HepG2 (cell line): ENCODE measurements at regions not wholly inside any gene's neighbourhood (a gene's known extent, or its start where the extent isn't known, plus 50 kb on each side); places are given as distances from the start of the nearest gene placed in this dataset.

Source experiments
- AGO2 ChIP-seq: fragments of 200-400 bp; formaldehyde crosslinking; optimal IDR thresholded peaks from 2 replicates; pipeline ENCODE3; 2017; ENCODE audit warnings: mild to moderate bottlenecking, low read depth, low read length, moderate library complexity
- EP300 ChIP-seq, 3 experiments: sonication (generic) in 1 of 3; formaldehyde crosslinking in 1 of 3; IDR thresholded peaks; 2 replicates each; pipeline versions ENCODE4 v1.5.1 to v1.6.1; 2011 to 2020; ENCODE audit warnings: low read depth in 2 of 3, low read length in 2 of 3, borderline replicate concordance in 1 of 3, improper control_type of control experiment in 1 of 3, mild to moderate bottlenecking in 1 of 3, missing genetic modification reagents in 1 of 3, moderate library complexity in 1 of 3
- FOXA1 ChIP-seq, 2 experiments: fragments of 450-650 bp in 1 of 2; sonication (generic) in 1 of 2; formaldehyde crosslinking in 1 of 2; IDR thresholded peaks; 2 replicates each; pipeline versions ENCODE4 v1.4.0 to v1.6.1; 2016 to 2020; ENCODE audit warnings: missing genetic modification reagents in 1 of 2
- KAT7 ChIP-seq: IDR thresholded peaks from 2 replicates; pipeline ENCODE4 v1.6.1; 2018; ENCODE audit warnings: borderline replicate concordance, missing compliant biosample characterization
- RBFOX2 ChIP-seq: fragments of 200-400 bp; formaldehyde crosslinking; IDR thresholded peaks from 2 replicates; pipeline ENCODE4 v1.6.1; 2017; ENCODE audit warnings: low read depth, mild to moderate bottlenecking, low read length
- RFX1 ChIP-seq: fragments of 450-650 bp; IDR thresholded peaks from 2 replicates; pipeline ENCODE4 v1.6.1; 2017
- THAP11 ChIP-seq: IDR thresholded peaks from 2 replicates; pipeline ENCODE4 v1.6.1; 2016; ENCODE audit warnings: missing biosample characterization, missing genetic modification reagents
- YEATS2 ChIP-seq: sonication (generic); formaldehyde crosslinking; IDR thresholded peaks from 2 replicates; pipeline ENCODE4 v1.4.0; 2020; ENCODE audit warnings: missing genetic modification reagents, borderline replicate concordance
- TF ChIP-seq, protein P1 (sequence below): sonication (generic); formaldehyde crosslinking; IDR thresholded peaks from 2 replicates; pipeline ENCODE4 v1.4.0; 2020; ENCODE audit warnings: low read depth, missing genetic modification reagents
- TF ChIP-seq, protein P2 (sequence below): sonication (generic); formaldehyde crosslinking; IDR thresholded peaks from 2 replicates; pipeline ENCODE4 v1.5.0; 2020; ENCODE audit warnings: missing genetic modification reagents
- TF ChIP-seq, protein P3 (sequence below): sonication (generic); formaldehyde crosslinking; conservative IDR thresholded peaks from 2 replicates; pipeline ENCODE4 v1.8.0; 2022; ENCODE audit warnings: mild to moderate bottlenecking, moderate library complexity, missing genetic modification reagents
- TF ChIP-seq, protein P4 (sequence below): sonication (generic); formaldehyde crosslinking; IDR thresholded peaks from 2 replicates; pipeline ENCODE4 v1.4.0; 2020; ENCODE audit warnings: missing genetic modification reagents, borderline replicate concordance
- TF ChIP-seq, protein P5 (sequence below): IDR thresholded peaks from 2 replicates; pipeline ENCODE4 v1.4.0; 2020; ENCODE audit warnings: mild to moderate bottlenecking, missing genetic modification reagents

DNA sequence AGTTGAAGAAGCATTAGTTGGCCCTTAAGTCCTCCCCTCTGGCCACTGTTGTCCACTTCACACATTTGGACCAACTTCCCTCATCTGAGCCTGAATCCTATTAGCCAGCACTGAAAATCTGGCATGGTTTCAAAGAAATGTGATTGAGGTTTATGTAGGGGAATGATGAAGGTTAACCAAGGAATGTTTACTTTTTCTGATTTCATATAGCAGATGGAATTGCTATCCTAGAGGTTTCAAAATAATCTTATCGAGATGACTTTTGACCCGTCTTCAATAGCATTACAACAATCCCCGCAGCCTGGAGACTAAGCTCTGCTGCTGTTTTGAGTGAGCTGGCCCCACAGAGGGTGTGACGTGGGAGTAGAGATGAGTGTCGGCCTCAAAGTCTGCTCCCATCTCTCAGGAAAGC lies 200.8 kb upstream of the IL12A start (continued):
- TF ChIP-seq RFX1 (no peak), THAP11 (CRISPR knock-in tag) (0 out of 2 replicates have a peak, but pooled peaks have one; percentile 21), FOXA1 (IDR thresholded peaks at IDR 0.05) (no peak), FOXA1 (CRISPR knock-in tag; IDR thresholded peaks at IDR 0.05) (0 out of 2 replicates have a peak, but pooled peaks have one; percentile 29), RBFOX2 (no peak), KAT7 (CRISPR knock-in tag) (no peak), YEATS2 (no peak), EP300 (IDR thresholded peaks at IDR 0.05; ENCODE audit: low read depth in 2 of 2, low read length in 2 of 2) (peak in 1 of 2 experiments; percentile 25; a peak in 1 of 4 replicates), EP300 (CRISPR knock-in tag; IDR thresholded peaks at IDR 0.05; ENCODE audit: borderline replicate concordance) (no peak), AGO2 (no peak)
- TF ChIP-seq, protein P1, sequence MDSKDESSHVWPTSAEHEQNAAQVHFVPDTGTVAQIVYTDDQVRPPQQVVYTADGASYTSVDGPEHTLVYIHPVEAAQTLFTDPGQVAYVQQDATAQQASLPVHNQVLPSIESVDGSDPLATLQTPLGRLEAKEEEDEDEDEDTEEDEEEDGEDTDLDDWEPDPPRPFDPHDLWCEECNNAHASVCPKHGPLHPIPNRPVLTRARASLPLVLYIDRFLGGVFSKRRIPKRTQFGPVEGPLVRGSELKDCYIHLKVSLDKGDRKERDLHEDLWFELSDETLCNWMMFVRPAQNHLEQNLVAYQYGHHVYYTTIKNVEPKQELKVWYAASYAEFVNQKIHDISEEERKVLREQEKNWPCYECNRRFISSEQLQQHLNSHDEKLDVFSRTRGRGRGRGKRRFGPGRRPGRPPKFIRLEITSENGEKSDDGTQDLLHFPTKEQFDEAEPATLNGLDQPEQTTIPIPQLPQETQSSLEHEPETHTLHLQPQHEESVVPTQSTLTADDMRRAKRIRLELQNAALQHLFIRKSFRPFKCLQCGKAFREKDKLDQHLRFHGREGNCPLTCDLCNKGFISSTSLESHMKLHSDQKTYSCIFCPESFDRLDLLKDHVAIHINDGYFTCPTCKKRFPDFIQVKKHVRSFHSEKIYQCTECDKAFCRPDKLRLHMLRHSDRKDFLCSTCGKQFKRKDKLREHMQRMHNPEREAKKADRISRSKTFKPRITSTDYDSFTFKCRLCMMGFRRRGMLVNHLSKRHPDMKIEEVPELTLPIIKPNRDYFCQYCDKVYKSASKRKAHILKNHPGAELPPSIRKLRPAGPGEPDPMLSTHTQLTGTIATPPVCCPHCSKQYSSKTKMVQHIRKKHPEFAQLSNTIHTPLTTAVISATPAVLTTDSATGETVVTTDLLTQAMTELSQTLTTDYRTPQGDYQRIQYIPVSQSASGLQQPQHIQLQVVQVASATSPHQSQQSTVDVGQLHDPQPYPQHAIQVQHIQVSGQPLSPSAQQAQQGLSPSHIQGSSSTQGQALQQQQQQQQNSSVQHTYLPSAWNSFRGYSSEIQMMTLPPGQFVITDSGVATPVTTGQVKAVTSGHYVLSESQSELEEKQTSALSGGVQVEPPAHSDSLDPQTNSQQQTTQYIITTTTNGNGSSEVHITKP (CRISPR knock-in tag) = no peak
- TF ChIP-seq, protein P2, sequence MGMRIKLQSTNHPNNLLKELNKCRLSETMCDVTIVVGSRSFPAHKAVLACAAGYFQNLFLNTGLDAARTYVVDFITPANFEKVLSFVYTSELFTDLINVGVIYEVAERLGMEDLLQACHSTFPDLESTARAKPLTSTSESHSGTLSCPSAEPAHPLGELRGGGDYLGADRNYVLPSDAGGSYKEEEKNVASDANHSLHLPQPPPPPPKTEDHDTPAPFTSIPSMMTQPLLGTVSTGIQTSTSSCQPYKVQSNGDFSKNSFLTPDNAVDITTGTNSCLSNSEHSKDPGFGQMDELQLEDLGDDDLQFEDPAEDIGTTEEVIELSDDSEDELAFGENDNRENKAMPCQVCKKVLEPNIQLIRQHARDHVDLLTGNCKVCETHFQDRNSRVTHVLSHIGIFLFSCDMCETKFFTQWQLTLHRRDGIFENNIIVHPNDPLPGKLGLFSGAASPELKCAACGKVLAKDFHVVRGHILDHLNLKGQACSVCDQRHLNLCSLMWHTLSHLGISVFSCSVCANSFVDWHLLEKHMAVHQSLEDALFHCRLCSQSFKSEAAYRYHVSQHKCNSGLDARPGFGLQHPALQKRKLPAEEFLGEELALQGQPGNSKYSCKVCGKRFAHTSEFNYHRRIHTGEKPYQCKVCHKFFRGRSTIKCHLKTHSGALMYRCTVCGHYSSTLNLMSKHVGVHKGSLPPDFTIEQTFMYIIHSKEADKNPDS (CRISPR knock-in tag) = no peak
- TF ChIP-seq, protein P3, sequence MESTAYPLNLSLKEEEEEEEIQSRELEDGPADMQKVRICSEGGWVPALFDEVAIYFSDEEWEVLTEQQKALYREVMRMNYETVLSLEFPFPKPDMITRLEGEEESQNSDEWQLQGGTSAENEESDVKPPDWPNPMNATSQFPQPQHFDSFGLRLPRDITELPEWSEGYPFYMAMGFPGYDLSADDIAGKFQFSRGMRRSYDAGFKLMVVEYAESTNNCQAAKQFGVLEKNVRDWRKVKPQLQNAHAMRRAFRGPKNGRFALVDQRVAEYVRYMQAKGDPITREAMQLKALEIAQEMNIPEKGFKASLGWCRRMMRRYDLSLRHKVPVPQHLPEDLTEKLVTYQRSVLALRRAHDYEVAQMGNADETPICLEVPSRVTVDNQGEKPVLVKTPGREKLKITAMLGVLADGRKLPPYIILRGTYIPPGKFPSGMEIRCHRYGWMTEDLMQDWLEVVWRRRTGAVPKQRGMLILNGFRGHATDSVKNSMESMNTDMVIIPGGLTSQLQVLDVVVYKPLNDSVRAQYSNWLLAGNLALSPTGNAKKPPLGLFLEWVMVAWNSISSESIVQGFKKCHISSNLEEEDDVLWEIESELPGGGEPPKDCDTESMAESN (CRISPR knock-in tag) = no peak
- TF ChIP-seq, protein P4, sequence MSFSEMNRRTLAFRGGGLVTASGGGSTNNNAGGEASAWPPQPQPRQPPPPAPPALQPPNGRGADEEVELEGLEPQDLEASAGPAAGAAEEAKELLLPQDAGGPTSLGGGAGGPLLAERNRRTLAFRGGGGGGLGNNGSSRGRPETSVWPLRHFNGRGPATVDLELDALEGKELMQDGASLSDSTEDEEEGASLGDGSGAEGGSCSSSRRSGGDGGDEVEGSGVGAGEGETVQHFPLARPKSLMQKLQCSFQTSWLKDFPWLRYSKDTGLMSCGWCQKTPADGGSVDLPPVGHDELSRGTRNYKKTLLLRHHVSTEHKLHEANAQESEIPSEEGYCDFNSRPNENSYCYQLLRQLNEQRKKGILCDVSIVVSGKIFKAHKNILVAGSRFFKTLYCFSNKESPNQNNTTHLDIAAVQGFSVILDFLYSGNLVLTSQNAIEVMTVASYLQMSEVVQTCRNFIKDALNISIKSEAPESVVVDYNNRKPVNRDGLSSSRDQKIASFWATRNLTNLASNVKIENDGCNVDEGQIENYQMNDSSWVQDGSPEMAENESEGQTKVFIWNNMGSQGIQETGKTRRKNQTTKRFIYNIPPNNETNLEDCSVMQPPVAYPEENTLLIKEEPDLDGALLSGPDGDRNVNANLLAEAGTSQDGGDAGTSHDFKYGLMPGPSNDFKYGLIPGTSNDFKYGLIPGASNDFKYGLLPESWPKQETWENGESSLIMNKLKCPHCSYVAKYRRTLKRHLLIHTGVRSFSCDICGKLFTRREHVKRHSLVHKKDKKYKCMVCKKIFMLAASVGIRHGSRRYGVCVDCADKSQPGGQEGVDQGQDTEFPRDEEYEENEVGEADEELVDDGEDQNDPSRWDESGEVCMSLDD (CRISPR knock-in tag) = no peak
- TF ChIP-seq, protein P5, sequence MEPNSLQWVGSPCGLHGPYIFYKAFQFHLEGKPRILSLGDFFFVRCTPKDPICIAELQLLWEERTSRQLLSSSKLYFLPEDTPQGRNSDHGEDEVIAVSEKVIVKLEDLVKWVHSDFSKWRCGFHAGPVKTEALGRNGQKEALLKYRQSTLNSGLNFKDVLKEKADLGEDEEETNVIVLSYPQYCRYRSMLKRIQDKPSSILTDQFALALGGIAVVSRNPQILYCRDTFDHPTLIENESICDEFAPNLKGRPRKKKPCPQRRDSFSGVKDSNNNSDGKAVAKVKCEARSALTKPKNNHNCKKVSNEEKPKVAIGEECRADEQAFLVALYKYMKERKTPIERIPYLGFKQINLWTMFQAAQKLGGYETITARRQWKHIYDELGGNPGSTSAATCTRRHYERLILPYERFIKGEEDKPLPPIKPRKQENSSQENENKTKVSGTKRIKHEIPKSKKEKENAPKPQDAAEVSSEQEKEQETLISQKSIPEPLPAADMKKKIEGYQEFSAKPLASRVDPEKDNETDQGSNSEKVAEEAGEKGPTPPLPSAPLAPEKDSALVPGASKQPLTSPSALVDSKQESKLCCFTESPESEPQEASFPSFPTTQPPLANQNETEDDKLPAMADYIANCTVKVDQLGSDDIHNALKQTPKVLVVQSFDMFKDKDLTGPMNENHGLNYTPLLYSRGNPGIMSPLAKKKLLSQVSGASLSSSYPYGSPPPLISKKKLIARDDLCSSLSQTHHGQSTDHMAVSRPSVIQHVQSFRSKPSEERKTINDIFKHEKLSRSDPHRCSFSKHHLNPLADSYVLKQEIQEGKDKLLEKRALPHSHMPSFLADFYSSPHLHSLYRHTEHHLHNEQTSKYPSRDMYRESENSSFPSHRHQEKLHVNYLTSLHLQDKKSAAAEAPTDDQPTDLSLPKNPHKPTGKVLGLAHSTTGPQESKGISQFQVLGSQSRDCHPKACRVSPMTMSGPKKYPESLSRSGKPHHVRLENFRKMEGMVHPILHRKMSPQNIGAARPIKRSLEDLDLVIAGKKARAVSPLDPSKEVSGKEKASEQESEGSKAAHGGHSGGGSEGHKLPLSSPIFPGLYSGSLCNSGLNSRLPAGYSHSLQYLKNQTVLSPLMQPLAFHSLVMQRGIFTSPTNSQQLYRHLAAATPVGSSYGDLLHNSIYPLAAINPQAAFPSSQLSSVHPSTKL (CRISPR knock-in tag) = peak; percentile 44; the same call in 1 of the 2 replicates
